ENCODE measurements at regions not wholly inside any gene's neighbourhood (a gene's known extent, or its start where the extent isn't known, plus 50 kb on each side); places are given as distances from the start of the nearest gene placed in this dataset.

GRCh38 chr3:145864336-145864735 is 296.6 kb downstream of the PLOD2 start:
- TF ChIP-seq CTCF (optimal IDR thresholded peaks at IDR 0.05 in 1 of 3, IDR thresholded peaks at IDR 0.05 in 1 of 3, conservative IDR thresholded peaks at IDR 0.05 in 1 of 3; ENCODE audit: extremely low read depth in 1 of 3, insufficient read depth in 2 of 3, low read length in 3 of 3) (no peak), EZH2 (IDR thresholded peaks at IDR 0.05; ENCODE audit: low read length) (no peak)
